ENCODE measurements at regions not wholly inside any gene's neighbourhood (a gene's known extent, or its start where the extent isn't known, plus 50 kb on each side); places are given as distances from the start of the nearest gene placed in this dataset.

DNA sequence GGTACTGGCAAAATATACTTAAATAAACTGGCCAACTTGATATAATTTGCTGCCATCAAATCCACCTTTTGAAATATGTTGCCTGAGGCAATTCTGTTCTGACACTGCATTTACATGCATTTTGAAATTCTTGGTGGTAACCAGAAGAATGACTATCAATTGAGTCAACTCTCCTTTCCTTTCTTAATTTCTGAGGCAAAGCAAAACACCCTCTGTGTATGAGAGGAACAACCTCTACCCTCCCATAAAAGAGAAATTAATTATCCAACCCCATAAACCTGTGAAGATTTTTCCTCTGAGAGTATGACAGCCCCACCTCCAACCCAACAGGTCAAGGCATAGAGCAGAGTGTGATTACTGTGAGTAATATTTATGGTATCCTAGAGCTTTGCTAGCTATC lies 286.8 kb downstream of the NR2F1-AS1 start:
- no peaks in the 10 kb centered on the region for H3K9me3 Mint-ChIP-seq (ENCODE audit: low read depth)
- H3K4me3 Mint-ChIP-seq (ENCODE audit: low read depth) = no peak overlapping the region
- no peak for TF ChIP-seq CTCF (IDR thresholded peaks at IDR 0.05; ENCODE audit: unreplicated experiment)
- no peak for DNase-seq (ENCODE audit: low spot score, unreplicated experiment)
- peaks cover 1% of the 10 kb centered on the region for H3K4me1 Mint-ChIP-seq (ENCODE audit: low read depth)
- H3K27ac Mint-ChIP-seq = no peak overlapping the region
- H3K27me3 Mint-ChIP-seq = no peaks in the 10 kb centered on the region
- no peaks in the 10 kb centered on the region for H3K36me3 Mint-ChIP-seq (ENCODE audit: insufficient read depth)

- Mint-ChIP-seq H3K27me3 (no peaks in the 10 kb centered on the region), H3K4me3 (ENCODE audit: low read depth) (no peak overlapping the region), H3K9me3 (ENCODE audit: low read depth) (peaks cover 15% of the 10 kb centered on the region), H3K4me1 (ENCODE audit: low read depth) (peaks cover 1% of the 10 kb centered on the region), H3K27ac (no peak overlapping the region), H3K36me3 (ENCODE audit: insufficient read depth) (peaks cover 1% of the 10 kb centered on the region)
- no peak for DNase-seq (ENCODE audit: low spot score, unreplicated experiment)
- TF ChIP-seq CTCF (IDR thresholded peaks at IDR 0.05; ENCODE audit: unreplicated experiment) = no peak
Measured at GRCh38 chr5:93289942-93290341, 291.1 kb downstream of the NR2F1-AS1 start.

GRCh38 chr5:93285461-93285860 lies 295.6 kb downstream of the NR2F1-AS1 start:
- DNase-seq (ENCODE audit: low spot score, unreplicated experiment) = no peak
- no peak overlapping the region for H3K27ac Mint-ChIP-seq
- peaks cover 15% of the 10 kb centered on the region for H3K9me3 Mint-ChIP-seq (ENCODE audit: low read depth)
- no peak overlapping the region for H3K4me3 Mint-ChIP-seq (ENCODE audit: low read depth)
- H3K36me3 Mint-ChIP-seq (ENCODE audit: insufficient read depth) = peaks cover 1% of the 10 kb centered on the region
- peaks cover 7% of the 10 kb centered on the region for H3K4me1 Mint-ChIP-seq (ENCODE audit: low read depth)
- TF ChIP-seq CTCF (IDR thresholded peaks at IDR 0.05; ENCODE audit: unreplicated experiment) = no peak
- H3K27me3 Mint-ChIP-seq = no peaks in the 10 kb centered on the region

DNA sequence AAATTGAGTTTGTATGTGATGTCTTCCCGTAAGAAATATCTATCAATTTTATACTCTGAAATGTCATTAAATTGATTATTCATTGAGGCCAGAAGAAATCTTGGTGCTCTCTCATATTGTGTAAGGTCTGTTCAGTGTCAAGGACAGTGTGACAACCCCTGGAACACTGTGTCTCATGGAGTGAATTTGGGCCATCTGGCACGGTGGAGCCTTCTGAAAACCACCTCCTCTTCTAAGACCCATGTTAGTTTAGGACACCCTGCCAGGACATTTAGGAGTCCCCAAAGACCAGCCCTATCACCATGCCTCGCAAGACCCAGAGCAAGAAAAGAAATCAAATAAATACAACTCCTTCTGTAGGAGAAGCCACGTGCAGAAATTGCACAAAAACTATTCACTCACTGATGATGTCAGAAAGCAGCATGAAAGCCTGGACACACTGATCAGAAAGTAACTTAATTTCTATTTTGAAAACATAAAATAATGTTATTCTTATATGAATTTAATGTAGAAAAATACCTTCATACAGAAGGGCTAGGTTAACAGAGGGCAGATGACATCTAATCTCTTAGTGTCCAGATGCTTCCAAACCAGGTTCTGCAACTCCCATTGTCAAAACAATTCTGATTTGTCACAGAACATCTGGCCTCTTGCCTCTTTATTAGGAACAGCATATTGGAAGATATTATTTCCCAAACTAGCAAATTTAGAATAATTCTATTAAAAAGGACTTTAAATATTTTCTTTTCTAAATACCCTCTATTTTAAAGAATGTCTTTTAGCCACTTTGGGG lies 298.8 kb downstream of the NR2F1-AS1 start:
- Mint-ChIP-seq H3K4me3 (ENCODE audit: low read depth) (no peak overlapping the region), H3K4me1 (ENCODE audit: low read depth) (peaks cover 11% of the 10 kb centered on the region), H3K9me3 (ENCODE audit: low read depth) (peaks cover 13% of the 10 kb centered on the region), H3K27me3 (no peaks in the 10 kb centered on the region), H3K27ac (no peak overlapping the region), H3K36me3 (ENCODE audit: insufficient read depth) (peaks cover 1% of the 10 kb centered on the region)
- no peak for TF ChIP-seq CTCF (IDR thresholded peaks at IDR 0.05; ENCODE audit: unreplicated experiment)
- DNase-seq (ENCODE audit: low spot score, unreplicated experiment) = no peak

- peaks cover 11% of the 10 kb centered on the region for H3K4me1 Mint-ChIP-seq (ENCODE audit: low read depth)
- H3K9me3 Mint-ChIP-seq (ENCODE audit: low read depth) = peaks cover 3% of the 10 kb centered on the region
- TF ChIP-seq CTCF (IDR thresholded peaks at IDR 0.05; ENCODE audit: unreplicated experiment) = no peak
- no peak for DNase-seq (ENCODE audit: low spot score, unreplicated experiment)
- H3K27me3 Mint-ChIP-seq = no peaks in the 10 kb centered on the region
- no peak overlapping the region for H3K27ac Mint-ChIP-seq
- H3K4me3 Mint-ChIP-seq (ENCODE audit: low read depth) = no peak overlapping the region
- H3K36me3 Mint-ChIP-seq (ENCODE audit: insufficient read depth) = peaks cover under 1% of the 10 kb centered on the region
Measured at GRCh38 chr5:93280518-93280917, 300.5 kb downstream of the NR2F1-AS1 start.
